NAMALWA (cell line): ENCODE measurements at regions not wholly inside any gene's neighbourhood (a gene's known extent, or its start where the extent isn't known, plus 50 kb on each side); places are given as distances from the start of the nearest gene placed in this dataset.

Source experiments
- DNase-seq: peaks from one replicate; pipeline ENCODE4 v3.0.0-alpha.2; 2015; ENCODE audit warnings: low spot score

GRCh38 chr12:45627407-45628069, 102.0 kb upstream of the ARID2 start:
- peak; percentile 19 for DNase-seq

- no peak for DNase-seq
Measured at GRCh38 chr12:45629292-45629691, 100.2 kb upstream of the ARID2 start.

- no peak for DNase-seq
Measured at GRCh38 chr12:45633733-45634132, 95.8 kb upstream of the ARID2 start.

- DNase-seq = no peak
Measured at GRCh38 chr12:45634273-45634917, 95.1 kb upstream of the ARID2 start.

GRCh38 chr12:45637242-45637641, 92.3 kb upstream of the ARID2 start:
- no peak for DNase-seq

GRCh38 chr12:45637706-45638105, 91.8 kb upstream of the ARID2 start:
- DNase-seq = no peak

- no peak for DNase-seq
Measured at GRCh38 chr12:45638386-45638785, 91.1 kb upstream of the ARID2 start.

- peak; percentile 50 for DNase-seq
Measured at GRCh38 chr12:45644541-45644940, 85.0 kb upstream of the ARID2 start.

GRCh38 chr12:45646851-45647581, 82.5 kb upstream of the ARID2 start:
- no peak for DNase-seq

- DNase-seq = no peak
Measured at GRCh38 chr12:45648070-45648469, 81.4 kb upstream of the ARID2 start.

GRCh38 chr12:45651029-45651428, 78.5 kb upstream of the ARID2 start:
- DNase-seq = no peak

- DNase-seq = no peak
Measured at GRCh38 chr12:45654002-45654665, 75.4 kb upstream of the ARID2 start.

GRCh38 chr12:45655186-45655585, 74.3 kb upstream of the ARID2 start:
- peak; percentile 50 for DNase-seq

GRCh38 chr12:45655743-45656142, 73.8 kb upstream of the ARID2 start:
- DNase-seq = no peak

- no peak for DNase-seq
Measured at GRCh38 chr12:45658020-45658419, 71.5 kb upstream of the ARID2 start.

- no peak for DNase-seq
Measured at GRCh38 chr12:45660330-45660729, 69.2 kb upstream of the ARID2 start.

- DNase-seq = no peak
Measured at GRCh38 chr12:45663455-45663854, 66.1 kb upstream of the ARID2 start.

GRCh38 chr12:45665941-45666340, 63.6 kb upstream of the ARID2 start:
- no peak for DNase-seq

GRCh38 chr12:45666396-45666795, 63.1 kb upstream of the ARID2 start:
- no peak for DNase-seq

GRCh38 chr12:45666816-45667215, 62.7 kb upstream of the ARID2 start:
- DNase-seq = no peak

GRCh38 chr12:45667761-45668160, 61.7 kb upstream of the ARID2 start:
- no peak for DNase-seq

GRCh38 chr12:45668641-45669040, 60.9 kb upstream of the ARID2 start:
- no peak for DNase-seq

- peak; percentile 35 for DNase-seq
Measured at GRCh38 chr12:45669093-45669492, 60.4 kb upstream of the ARID2 start.
